Endothelial cell of umbilical vein (primary cell): ENCODE measurements at regions not wholly inside any gene's neighbourhood (a gene's known extent, or its start where the extent isn't known, plus 50 kb on each side); places are given as distances from the start of the nearest gene placed in this dataset.

Experiments used
- BruUV-seq: library from RNA; stranded (reverse); fragments of 400-500 nt; replicated peaks from 2 replicates; lab custom pipeline; 2021; lab: Mats Ljungman, UMichigan
- CTCF ChIA-PET: fragments of 300-600, 350-600 bp; sonication (Branson Sonifier 250); formaldehyde crosslinking; loops from one replicate; lab custom pipeline; 2021; ENCODE audit warnings: antibody characterized with exemption, inconsistent platforms; lab: Charles Lee
- POLR2A ChIA-PET: fragments of 300-600, 350-600 bp; sonication (Branson Sonifier 250); formaldehyde crosslinking; loops from one replicate; lab custom pipeline; 2021; ENCODE audit warnings: antibody characterized with exemption, inconsistent platforms; lab: Charles Lee
- DNase-seq: peaks from one replicate; pipeline ENCODE4 v3.0.0-alpha.2; 2011; ENCODE audit warnings: low read depth, low spot score
- FAIRE-seq: peaks from 2 replicates; lab custom pipeline; 2011; peaks lifted over from hg19 to GRCh38; lab: Jason Lieb, UNC
- H2AFZ ChIP-seq: 2 replicates; pipeline ENCODE4 v1.6.0; 2012; ENCODE audit warnings: low read depth, low read length, control low read depth, inconsistent platforms
- H3K27ac ChIP-seq: 2 replicates; pipeline ENCODE4 v1.5.1; 2011; ENCODE audit warnings: low read depth, mild to moderate bottlenecking, control low read depth, low read length, moderate library complexity; ENCODE audit not compliant: insufficient read depth
- H3K27me3 ChIP-seq, 2 experiments: 2 replicates each; pipeline versions ENCODE4 v1.6.0 to v1.6.1; 2011; ENCODE audit warnings: low read length in 2 of 2, mixed read lengths in 1 of 2; ENCODE audit not compliant: control insufficient read depth in 2 of 2, insufficient read depth in 2 of 2
- H3K36me3 ChIP-seq, 2 experiments: 2 replicates in 1 of 2; 3 replicates in 1 of 2; pipeline ENCODE4 v1.5.1; 2011; ENCODE audit warnings: low read length in 2 of 2, mild to moderate bottlenecking in 1 of 2, moderate library complexity in 1 of 2; ENCODE audit not compliant: control insufficient read depth in 2 of 2, insufficient read depth in 2 of 2; ENCODE audit errors: extremely low read depth in 1 of 2
- H3K4me1 ChIP-seq: 3 replicates; pipeline ENCODE4 v1.5.1; 2011; ENCODE audit warnings: mild to moderate bottlenecking, low read length; ENCODE audit not compliant: control insufficient read depth, insufficient read depth; ENCODE audit errors: extremely low read depth
- H3K4me2 ChIP-seq: 2 replicates; pipeline ENCODE4 v1.6.1; 2011; ENCODE audit warnings: low read length, control low read depth, mixed read lengths; ENCODE audit not compliant: insufficient read depth
- H3K4me3 ChIP-seq, 3 experiments: fragments of 200-600 bp in 1 of 3; sonication (generic), shearing (Covaris generic) in 1 of 3; replicated peaks in 1 of 3; 2 replicates each; pipeline ENCODE4 v1.5.1; 2011 to 2016; ENCODE audit warnings: control low read depth in 3 of 3, low read length in 3 of 3, mild to moderate bottlenecking in 2 of 3, inconsistent platforms in 1 of 3, low read depth in 1 of 3, moderate library complexity in 1 of 3; ENCODE audit not compliant: insufficient read depth in 1 of 3
- H3K79me2 ChIP-seq: 2 replicates; pipeline ENCODE4 v1.6.0; 2012; ENCODE audit warnings: low read length, inconsistent platforms; ENCODE audit not compliant: control insufficient read depth, insufficient read depth
- H3K9ac ChIP-seq: replicated peaks from 2 replicates; pipeline ENCODE3; 2011; ENCODE audit warnings: low read length, control low read depth; ENCODE audit not compliant: insufficient read depth; ENCODE audit errors: extremely low read depth
- H3K9me1 ChIP-seq: replicated peaks from 3 replicates; pipeline ENCODE4 v1.6.0; 2011; ENCODE audit warnings: mild to moderate bottlenecking, low read length; ENCODE audit not compliant: control insufficient read depth, insufficient read depth; ENCODE audit errors: extremely low read depth
- H3K9me3 ChIP-seq: replicated peaks from 2 replicates; pipeline ENCODE4 v1.5.1; 2012; ENCODE audit warnings: low read length, inconsistent platforms; ENCODE audit not compliant: control insufficient read depth, insufficient read depth
- H4K20me1 ChIP-seq: replicated peaks from 2 replicates; pipeline ENCODE3; 2011; ENCODE audit warnings: mild to moderate bottlenecking, low read length; ENCODE audit not compliant: control insufficient read depth, insufficient read depth; ENCODE audit errors: extremely low read depth
- EZH2 ChIP-seq: IDR thresholded peaks from 2 replicates; pipeline ENCODE4 v1.6.1; 2012; ENCODE audit warnings: borderline replicate concordance, low read depth, mild to moderate bottlenecking, moderate library complexity, low read length, inconsistent platforms; ENCODE audit not compliant: severe bottlenecking
- FOS ChIP-seq: IDR thresholded peaks from 2 replicates; pipeline ENCODE4 v1.6.1; 2011; ENCODE audit warnings: mild to moderate bottlenecking, low read length, moderate library complexity, borderline replicate concordance; ENCODE audit not compliant: insufficient read depth
- GATA2 ChIP-seq: IDR thresholded peaks from 2 replicates; pipeline ENCODE4 v1.7.0; 2011; ENCODE audit warnings: low read depth, mild to moderate bottlenecking, moderate library complexity, mixed read lengths, low read length; ENCODE audit not compliant: insufficient read length, insufficient read depth
- JUN ChIP-seq: IDR thresholded peaks from 2 replicates; pipeline ENCODE4 v1.6.1; 2011; ENCODE audit warnings: borderline replicate concordance, low read depth; ENCODE audit not compliant: insufficient read length, insufficient read depth
- MYC ChIP-seq: IDR thresholded peaks from one replicate; pipeline ENCODE4 v1.6.1; 2011; ENCODE audit warnings: mild to moderate bottlenecking, low read depth, low read length
- POLR2A ChIP-seq: IDR thresholded peaks from 2 replicates; pipeline ENCODE4 v1.6.1; 2012; ENCODE audit warnings: low read depth, mild to moderate bottlenecking, control low read depth, low read length
- POLR2AphosphoS5 ChIP-seq: IDR thresholded peaks from 2 replicates; pipeline ENCODE4 v1.6.1; 2012; ENCODE audit warnings: low read depth, mild to moderate bottlenecking, control low read depth, low read length, moderate library complexity; ENCODE audit not compliant: insufficient read depth
- dilution Hi-C: fragments of 300-500 bp; cut with MboI; formaldehyde crosslinking; loops from one replicate; pipeline ENCODE4 v1.15.0; 2019; ENCODE audit warnings: low sequenced_read_pairs; ENCODE audit not compliant: extremely low pct_ligation_motif_present
- intact Hi-C: fragments of 100-400 bp; cut with micrococcal nuclease; formaldehyde crosslinking; loops from one replicate; pipeline ENCODE4 v1.10.0; 2022
- TF ChIP-seq, protein P1 (sequence below): IDR thresholded peaks from 2 replicates; pipeline ENCODE4 v1.6.1; 2011; ENCODE audit not compliant: insufficient read depth, insufficient read length
- TF ChIP-seq, protein P2 (sequence below), 2 donors: IDR thresholded peaks; 1 replicate in 1 of 2; 2 replicates in 1 of 2; pipeline ENCODE4 v1.5.1; 2011; ENCODE audit warnings: low read length in 2 of 2, mild to moderate bottlenecking in 2 of 2, moderate library complexity in 2 of 2, control low read depth in 1 of 2, inconsistent platforms in 1 of 2, low read depth in 1 of 2; ENCODE audit not compliant: insufficient read depth in 1 of 2; ENCODE audit errors: extremely low read depth in 1 of 2

- no peaks in the 10 kb centered on the region for H3K36me3 ChIP-seq
- no peaks in the 10 kb centered on the region for H3K4me1 ChIP-seq
- TF ChIP-seq MYC (no peak), POLR2A (no peak), JUN (no peak), GATA2 (no peak), POLR2AphosphoS5 (no peak), FOS (no peak), EZH2 (no peak)
- TF ChIP-seq, protein P1, sequence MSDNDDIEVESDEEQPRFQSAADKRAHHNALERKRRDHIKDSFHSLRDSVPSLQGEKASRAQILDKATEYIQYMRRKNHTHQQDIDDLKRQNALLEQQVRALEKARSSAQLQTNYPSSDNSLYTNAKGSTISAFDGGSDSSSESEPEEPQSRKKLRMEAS, result no peak
- TF ChIP-seq, protein P2, sequence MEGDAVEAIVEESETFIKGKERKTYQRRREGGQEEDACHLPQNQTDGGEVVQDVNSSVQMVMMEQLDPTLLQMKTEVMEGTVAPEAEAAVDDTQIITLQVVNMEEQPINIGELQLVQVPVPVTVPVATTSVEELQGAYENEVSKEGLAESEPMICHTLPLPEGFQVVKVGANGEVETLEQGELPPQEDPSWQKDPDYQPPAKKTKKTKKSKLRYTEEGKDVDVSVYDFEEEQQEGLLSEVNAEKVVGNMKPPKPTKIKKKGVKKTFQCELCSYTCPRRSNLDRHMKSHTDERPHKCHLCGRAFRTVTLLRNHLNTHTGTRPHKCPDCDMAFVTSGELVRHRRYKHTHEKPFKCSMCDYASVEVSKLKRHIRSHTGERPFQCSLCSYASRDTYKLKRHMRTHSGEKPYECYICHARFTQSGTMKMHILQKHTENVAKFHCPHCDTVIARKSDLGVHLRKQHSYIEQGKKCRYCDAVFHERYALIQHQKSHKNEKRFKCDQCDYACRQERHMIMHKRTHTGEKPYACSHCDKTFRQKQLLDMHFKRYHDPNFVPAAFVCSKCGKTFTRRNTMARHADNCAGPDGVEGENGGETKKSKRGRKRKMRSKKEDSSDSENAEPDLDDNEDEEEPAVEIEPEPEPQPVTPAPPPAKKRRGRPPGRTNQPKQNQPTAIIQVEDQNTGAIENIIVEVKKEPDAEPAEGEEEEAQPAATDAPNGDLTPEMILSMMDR (IDR thresholded peaks at IDR 0.05; ENCODE audit: extremely low read depth in 1 of 2, insufficient read depth in 1 of 2, low read depth in 1 of 2, low read length in 2 of 2), result no peak
- FAIRE-seq (no peak), DNase-seq (no peak)
- H3K9me1 ChIP-seq, result no peaks in the 10 kb centered on the region
- BruUV-seq, result no TSS peak
- no peak overlapping the region for H2AFZ ChIP-seq
- intact Hi-C loops (no loop called here), dilution Hi-C loops (no loop called here)
- H4K20me1 ChIP-seq, result no peaks in the 10 kb centered on the region
- H3K27me3 ChIP-seq, result no peaks in the 10 kb centered on the region
- ChIA-PET POLR2A (no interaction called here), CTCF (no interaction called here)
- H3K9me3 ChIP-seq, result peaks cover 2% of the 10 kb centered on the region
- H3K4me3 ChIP-seq, result no peak overlapping the region
- H3K9ac ChIP-seq, result no peak overlapping the region
- H3K27ac ChIP-seq, result no peak overlapping the region
- no peak overlapping the region for H3K4me2 ChIP-seq
- H3K79me2 ChIP-seq, result no peaks in the 10 kb centered on the region
Observed at GRCh38 chr11:114984611-114985163, 306.4 kb downstream of the NXPE2 start.
